ENCODE measurements at regions not wholly inside any gene's neighbourhood (a gene's known extent, or its start where the extent isn't known, plus 50 kb on each side); places are given as distances from the start of the nearest gene placed in this dataset.
"Not testable (repeated sequence)": the region's sequence is repeated elsewhere in the genome, so short reads cannot be mapped to it uniquely, and the experiment has no call there.

DNA sequence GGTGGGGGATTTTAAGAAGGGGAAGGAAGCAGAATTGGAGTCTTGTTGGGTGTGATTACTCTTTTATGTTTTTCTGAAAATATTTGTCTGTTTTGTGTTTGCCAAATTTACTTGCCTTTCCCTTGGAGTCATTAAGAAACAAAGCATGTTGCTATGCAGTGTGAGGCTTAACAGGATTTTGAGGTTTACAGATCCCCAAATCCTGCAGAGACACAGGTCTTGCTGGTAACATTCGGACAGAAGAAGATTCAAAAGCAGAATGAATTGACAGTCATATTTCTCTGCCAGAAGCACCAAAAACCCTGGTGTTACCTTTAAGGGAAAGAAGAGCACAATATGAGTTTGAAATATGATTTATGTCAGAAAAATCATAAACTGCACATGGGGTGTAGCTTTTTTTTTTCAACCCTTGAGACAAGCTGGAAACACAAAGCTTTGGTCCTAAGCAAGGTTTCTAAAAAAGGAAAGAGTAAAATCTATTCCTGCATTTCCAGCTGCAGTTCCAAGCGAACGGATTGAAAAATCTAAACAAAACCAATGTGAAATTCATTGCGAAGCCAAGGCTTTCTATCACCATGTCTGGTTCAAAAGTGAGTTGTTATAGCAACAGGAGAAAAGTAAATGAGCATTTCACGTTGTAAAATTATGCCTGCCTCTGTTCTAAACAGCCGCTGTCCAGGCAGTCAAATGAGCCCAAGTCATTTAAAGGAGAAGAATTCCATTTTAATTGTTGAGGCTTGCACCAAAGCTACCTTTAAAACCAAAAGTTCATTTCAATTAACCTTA, 358.9 kb upstream of the SASH1 start:
- no peak for DNase-seq

- DNase-seq, result no peak
These were observed 355.8 kb upstream of the SASH1 start for GRCh38 chr6:147986846-147987245.

- no peak for DNase-seq
These were observed 352.5 kb upstream of the SASH1 start for GRCh38 chr6:147990159-147990558.

DNA sequence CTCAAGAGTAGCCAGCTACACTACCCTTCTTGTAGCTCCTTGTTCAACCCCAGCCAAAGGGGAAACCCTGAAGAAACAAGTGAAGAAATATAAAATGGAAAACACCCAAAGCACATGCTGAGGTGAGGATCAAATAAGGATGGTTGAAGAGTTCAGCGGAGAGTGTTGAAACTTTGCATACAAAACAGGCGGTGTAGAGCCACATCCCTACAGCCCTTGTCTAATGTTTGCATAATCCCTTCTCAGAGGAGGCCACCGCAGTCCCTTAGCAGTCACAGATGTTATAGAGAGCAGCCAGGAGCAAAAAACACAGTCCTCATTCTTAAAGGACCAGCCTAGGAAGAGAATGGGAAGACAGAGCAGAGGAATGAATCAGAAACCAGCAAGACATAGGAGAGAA, 350.7 kb upstream of the SASH1 start:
- DNase-seq, result no peak

DNA sequence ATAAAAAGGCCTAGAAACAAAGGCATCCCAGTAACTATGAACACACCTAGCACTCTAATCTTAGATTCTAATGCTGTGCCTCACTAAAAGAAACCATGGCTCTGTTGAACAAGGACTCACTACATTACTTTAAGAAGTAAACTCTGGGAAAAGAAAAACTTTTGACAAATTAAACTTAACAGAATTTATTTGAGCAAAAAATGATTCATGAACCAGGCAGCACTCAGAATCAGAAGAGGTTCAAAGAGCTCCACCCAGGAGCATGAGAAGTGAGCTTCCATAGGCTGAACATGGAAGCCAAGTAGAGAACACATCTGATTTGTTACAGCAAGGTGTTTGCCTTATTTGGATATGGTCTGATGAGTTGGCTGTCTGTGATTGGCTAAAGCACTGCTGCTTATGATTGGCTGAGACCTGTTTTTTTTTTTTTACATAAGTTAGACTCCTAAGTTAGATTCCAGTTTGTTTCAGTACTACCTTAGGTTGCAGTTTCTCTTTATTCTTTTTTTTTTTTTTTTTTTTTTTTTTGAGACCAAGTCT, 343.6 kb upstream of the SASH1 start:
- DNase-seq, result no peak

GRCh38 chr6:148001844-148002642, 340.6 kb upstream of the SASH1 start:
- no peak for DNase-seq

DNA sequence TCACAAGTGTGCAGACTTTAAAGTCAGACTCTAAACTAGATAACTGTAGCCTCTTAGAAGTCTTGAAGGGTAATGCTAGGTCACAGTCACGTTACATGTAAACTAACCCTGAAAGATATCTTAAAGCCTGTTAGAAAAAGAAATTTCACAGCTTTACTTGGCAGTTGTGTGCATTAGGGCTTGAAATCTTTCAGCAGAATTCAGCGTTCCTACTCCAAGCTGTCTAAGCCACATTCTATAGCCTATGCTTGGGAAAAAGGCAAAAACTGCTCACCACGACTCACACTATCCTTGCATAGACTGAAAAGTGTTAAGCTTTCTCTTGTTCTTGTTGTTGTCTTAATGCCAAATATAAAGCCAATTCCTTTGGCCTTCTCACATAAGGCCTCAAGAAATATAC, 338.0 kb upstream of the SASH1 start:
- DNase-seq, result no peak

GRCh38 chr6:148005806-148006205, 336.8 kb upstream of the SASH1 start:
- no peak for DNase-seq

DNA sequence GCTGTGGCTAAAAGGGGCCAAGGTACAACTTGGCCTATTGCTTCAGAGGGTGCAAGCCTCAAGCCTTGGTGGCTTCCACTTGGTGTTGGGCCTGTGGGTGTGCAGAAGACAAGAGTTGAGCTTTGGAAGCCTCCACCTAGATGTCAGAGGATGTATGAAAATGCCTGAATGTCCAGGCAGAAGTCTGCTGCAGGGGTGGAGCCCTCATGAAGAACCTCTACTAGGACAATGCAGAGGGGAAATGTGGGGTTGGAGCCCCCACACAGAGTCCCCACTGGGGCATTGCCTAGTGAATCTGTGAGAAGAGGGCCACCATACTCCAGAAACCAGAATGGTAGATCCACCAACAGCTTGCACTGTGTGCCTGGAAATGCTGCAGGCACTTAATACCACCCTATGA, 332.1 kb upstream of the SASH1 start:
- DNase-seq, result not testable (repeated sequence)

- DNase-seq, result no peak
These were observed 326.6 kb upstream of the SASH1 start for GRCh38 chr6:148016013-148016412.

- DNase-seq, result no peak
These were observed 321.5 kb upstream of the SASH1 start for GRCh38 chr6:148021165-148021564.

GRCh38 chr6:148021699-148022098, 320.9 kb upstream of the SASH1 start:
- no peak for DNase-seq

DNA sequence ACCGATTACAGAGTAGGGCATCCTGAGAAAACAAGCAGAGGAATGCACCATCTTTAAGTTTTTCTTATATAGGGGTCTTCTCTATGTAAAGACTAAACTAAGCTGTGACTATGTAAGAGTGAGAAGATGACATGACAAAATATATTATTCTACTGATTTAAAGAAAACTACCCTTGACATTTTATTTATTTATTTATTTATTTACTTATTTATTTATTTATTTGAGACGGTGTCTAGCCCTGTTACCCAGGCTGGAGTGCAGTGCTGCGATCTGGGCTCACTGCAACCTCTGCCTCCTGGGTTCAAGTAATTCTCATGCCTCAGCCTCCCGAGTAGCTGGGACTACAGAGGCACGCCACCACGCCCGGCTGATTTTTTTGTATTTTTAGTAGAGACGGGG, 320.4 kb upstream of the SASH1 start:
- DNase-seq, result not testable (repeated sequence)

GRCh38 chr6:148027201-148027600, 315.4 kb upstream of the SASH1 start:
- DNase-seq, result no peak

- DNase-seq, result no peak
These were observed 306.7 kb upstream of the SASH1 start for GRCh38 chr6:148035806-148036390.

- no peak for DNase-seq
These were observed 305.1 kb upstream of the SASH1 start for GRCh38 chr6:148037496-148037895.

GRCh38 chr6:148041546-148041945, 301.1 kb upstream of the SASH1 start:
- DNase-seq, result no peak

DNA sequence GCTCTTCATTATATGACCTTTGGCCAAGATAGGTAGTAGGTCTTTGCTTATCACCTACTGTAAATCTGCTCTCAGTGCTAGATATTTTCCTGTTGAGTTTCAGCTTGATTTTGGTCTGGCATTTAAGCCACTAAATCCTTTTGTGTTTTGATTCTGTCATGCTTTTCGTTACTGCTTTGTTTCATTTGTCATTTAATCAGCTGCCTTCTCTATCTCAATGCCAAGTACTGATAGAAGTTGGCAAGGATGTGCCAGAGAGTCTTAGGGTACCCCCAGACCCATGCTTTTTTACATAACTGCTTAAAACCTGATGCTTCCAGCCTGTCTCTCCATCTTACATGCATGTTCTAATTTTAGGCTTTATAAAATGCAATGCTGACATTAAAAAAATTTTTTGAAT, 300.1 kb upstream of the SASH1 start:
- DNase-seq, result no peak

- no peak for DNase-seq
These were observed 298.3 kb upstream of the SASH1 start for GRCh38 chr6:148044261-148044751.

- DNase-seq, result no peak
These were observed 297.7 kb upstream of the SASH1 start for GRCh38 chr6:148044921-148045320.

GRCh38 chr6:148053209-148053608, 289.4 kb upstream of the SASH1 start:
- DNase-seq, result no peak

- DNase-seq, result no peak
These were observed 288.8 kb upstream of the SASH1 start for GRCh38 chr6:148053796-148054195.

GRCh38 chr6:148054219-148054618, 288.4 kb upstream of the SASH1 start:
- no peak for DNase-seq

GRCh38 chr6:148055419-148055818, 287.2 kb upstream of the SASH1 start:
- DNase-seq, result no peak

All from stimulated activated CD4-positive, alpha-beta T cell treated with anti-CD3 and anti-CD28 coated beads, Interleukin-15, amount 100 ng/mL, for 24 hours (primary cell).